IMR-90 (cell line): ENCODE measurements at regions not wholly inside any gene's neighbourhood (a gene's known extent, or its start where the extent isn't known, plus 50 kb on each side); places are given as distances from the start of the nearest gene placed in this dataset.
A peak's percentile ranks its signal among the peaks of the same experiment; 100 is the strongest.

ENCODE experiments used
- ATAC-seq: fragments of 200-7000 bp; cut with Tn5 transposase; 2 replicates; pipeline ENCODE4 v1.9.1; 2020; ENCODE audit warnings: low read depth, mild to moderate bottlenecking, moderate library complexity
- BruUV-seq: library from RNA; stranded (reverse); fragments of 400-500 nt; replicated peaks from 2 replicates; lab custom pipeline; 2021; lab: Mats Ljungman, UMichigan
- CTCF ChIA-PET: fragments of 300-600 bp; formaldehyde crosslinking; extraction: SDS; loops from one replicate; lab custom pipeline; 2021; ENCODE audit warnings: antibody characterized with exemption; lab: Yijun Ruan, JAX
- POLR2A ChIA-PET: fragments of 300-600 bp; sonication (Branson Sonifier 250); formaldehyde crosslinking; loops from one replicate; lab custom pipeline; 2022; ENCODE audit warnings: antibody characterized with exemption; ENCODE audit not compliant: unreplicated experiment; lab: Charles Lee
- DNase-seq: peaks from one replicate; pipeline ENCODE4 v3.0.0; 2013
- H2AFZ ChIP-seq: replicated peaks from 2 replicates; pipeline ENCODE3; 2013; ENCODE audit warnings: low read length, mild to moderate bottlenecking; ENCODE audit not compliant: poor library complexity
- H2AK5ac ChIP-seq: 2 replicates; pipeline ENCODE4 v1.6.1; 2013; ENCODE audit warnings: low read depth, low read length, inconsistent platforms
- H2AK9ac ChIP-seq: replicated peaks from 2 replicates; pipeline ENCODE3; 2013; ENCODE audit warnings: mild to moderate bottlenecking, low read depth, low read length, moderate library complexity; ENCODE audit not compliant: poor library complexity
- H2BK120ac ChIP-seq: 2 replicates; pipeline ENCODE4 v1.6.1; 2013; ENCODE audit warnings: low read depth, low read length, inconsistent platforms
- H2BK15ac ChIP-seq: 3 replicates; pipeline ENCODE4 v1.6.1; 2013; ENCODE audit warnings: low read depth, low read length, inconsistent platforms
- H2BK20ac ChIP-seq: 2 replicates; pipeline ENCODE4 v1.6.1; 2013; ENCODE audit warnings: low read depth, mild to moderate bottlenecking, inconsistent platforms, low read length, moderate library complexity
- H2BK5ac ChIP-seq: 2 replicates; pipeline ENCODE4 v1.6.1; 2013; ENCODE audit warnings: mild to moderate bottlenecking, low read depth, low read length, inconsistent platforms; ENCODE audit not compliant: poor library complexity, severe bottlenecking
- H3K14ac ChIP-seq: replicated peaks from 2 replicates; pipeline ENCODE4 v1.6.1; 2013; ENCODE audit warnings: low read depth, low read length, inconsistent platforms
- H3K18ac ChIP-seq: 2 replicates; pipeline ENCODE4 v1.6.1; 2013; ENCODE audit warnings: low read depth, low read length, control low read depth
- H3K23ac ChIP-seq: 2 replicates; pipeline ENCODE4 v1.6.1; 2013; ENCODE audit warnings: low read depth, low read length, inconsistent platforms
- H3K27ac ChIP-seq: 2 replicates; pipeline ENCODE4 v1.5.1; 2013; ENCODE audit warnings: mild to moderate bottlenecking, control low read depth, low read length; ENCODE audit not compliant: insufficient read depth
- H3K27me3 ChIP-seq: 2 replicates; pipeline ENCODE4 v1.6.1; 2013; ENCODE audit warnings: low read length; ENCODE audit not compliant: control insufficient read depth, insufficient read depth
- H3K36me3 ChIP-seq: 2 replicates; pipeline ENCODE4 v1.6.1; 2013; ENCODE audit warnings: low read length, mixed read lengths; ENCODE audit not compliant: control insufficient read depth, insufficient read depth
- H3K4ac ChIP-seq: 2 replicates; pipeline ENCODE4 v1.6.1; 2013; ENCODE audit warnings: low read depth, low read length, inconsistent platforms
- H3K4me1 ChIP-seq: 2 replicates; pipeline ENCODE4 v1.6.1; 2013; ENCODE audit warnings: low read length, mixed read lengths; ENCODE audit not compliant: control insufficient read depth, insufficient read depth
- H3K4me2 ChIP-seq: 2 replicates; pipeline ENCODE4 v1.6.1; 2013; ENCODE audit warnings: low read depth, mild to moderate bottlenecking, control low read depth, low read length, moderate library complexity
- H3K4me3 ChIP-seq: 2 replicates; pipeline ENCODE4 v1.5.1; 2013; ENCODE audit warnings: low read depth, mild to moderate bottlenecking, control low read depth, low read length, moderate library complexity; ENCODE audit not compliant: insufficient read depth
- H3K56ac ChIP-seq: 2 replicates; pipeline ENCODE4 v1.6.1; 2013; ENCODE audit warnings: low read length, inconsistent platforms; ENCODE audit not compliant: insufficient read depth; ENCODE audit errors: extremely low read depth
- H3K79me1 ChIP-seq, 2 experiments: 2 replicates each; pipeline ENCODE4 v1.6.1; 2013; ENCODE audit warnings: low read length in 2 of 2, inconsistent platforms in 1 of 2, low read depth in 1 of 2
- H3K9ac ChIP-seq: 2 replicates; pipeline ENCODE4 v1.6.1; 2013; ENCODE audit warnings: low read depth, low read length, control low read depth
- H3K9me1 ChIP-seq: 2 replicates; pipeline ENCODE4 v1.6.1; 2013; ENCODE audit warnings: low read length, inconsistent platforms; ENCODE audit not compliant: insufficient read depth
- H3K9me3 ChIP-seq: 2 replicates; pipeline ENCODE4 v1.6.1; 2013; ENCODE audit warnings: low read length; ENCODE audit not compliant: control insufficient read depth, insufficient read depth
- H4K20me1 ChIP-seq: 2 replicates; pipeline ENCODE4 v1.6.1; 2013; ENCODE audit warnings: low read length, inconsistent platforms; ENCODE audit not compliant: insufficient read depth
- H4K5ac ChIP-seq: 2 replicates; pipeline ENCODE4 v1.6.1; 2013; ENCODE audit warnings: mild to moderate bottlenecking, low read depth, low read length, control low read depth
- H4K8ac ChIP-seq, 2 experiments: 2 replicates each; pipeline ENCODE4 v1.6.1; 2013; ENCODE audit warnings: low read depth in 2 of 2, low read length in 2 of 2, control low read depth in 1 of 2, inconsistent platforms in 1 of 2
- H4K91ac ChIP-seq: 2 replicates; pipeline ENCODE4 v1.6.1; 2013; ENCODE audit warnings: low read depth, low read length, inconsistent platforms; ENCODE audit not compliant: insufficient read depth
- MAFK ChIP-seq: IDR thresholded peaks from 2 replicates; pipeline ENCODE4 v1.6.1; 2012; ENCODE audit warnings: low read depth, low read length, improper control_type of control experiment
- NFE2L2 ChIP-seq: fragments of 150-350 bp; IDR thresholded peaks from 2 replicates; pipeline ENCODE4 v1.6.1; 2016; ENCODE audit warnings: low read depth, mild to moderate bottlenecking, low read length
- POLR2A ChIP-seq: IDR thresholded peaks from 2 replicates; pipeline ENCODE4 v1.6.1; 2012; ENCODE audit warnings: mild to moderate bottlenecking, low read depth, low read length
- SMC3 ChIP-seq: fragments of 150-350 bp; IDR thresholded peaks from 2 replicates; pipeline ENCODE4 v1.6.1; 2016; ENCODE audit warnings: low read depth, mild to moderate bottlenecking, antibody characterized with exemption, low read length, moderate library complexity
- WGBS, 2 experiments: methylation state at CpG; one replicate each; pipeline versions ENCODE4 v1.1.5 to v1.1.7; 2013; ENCODE audit warnings: missing lambda C conversion rate in 2 of 2; ENCODE audit not compliant: insufficient read length in 1 of 2; ENCODE audit errors: extremely low coverage in 2 of 2; 5-methylcytosine and 5-hydroxymethylcytosine counted together
- dilution Hi-C: fragments of 300-500 bp; cut with HindIII; formaldehyde crosslinking; loops from one replicate; pipeline ENCODE4 v1.14.3; 2018; ENCODE audit warnings: low sequenced_read_pairs; ENCODE audit not compliant: unreplicated experiment
- in situ Hi-C: fragments of 300-500 bp; cut with MboI; formaldehyde crosslinking; loops from 3 replicates; pipeline ENCODE4 v1.14.3; 2019; ENCODE audit warnings: low sequenced_read_pairs, inconsistent platforms, mixed read lengths
- intact Hi-C: fragments of 100-400 bp; cut with micrococcal nuclease; formaldehyde crosslinking; loops from 2 replicates; pipeline ENCODE4 v1.10.0; 2022

GRCh38 chr4:30839583-30840520 lies 119.7 kb downstream of the PCDH7 start:
- H3K4me1 ChIP-seq = peaks cover 5% of the 10 kb centered on the region
- H2AK5ac ChIP-seq = no peak overlapping the region
- H3K4ac ChIP-seq = no peak overlapping the region
- H2AFZ ChIP-seq = no peak overlapping the region
- H3K23ac ChIP-seq = no peak overlapping the region
- TF ChIP-seq MAFK = peak; percentile 61
- no peak for TF ChIP-seq POLR2A
- no peak for TF ChIP-seq SMC3
- no peak for TF ChIP-seq NFE2L2
- no peak overlapping the region for H2BK15ac ChIP-seq
- H3K56ac ChIP-seq = no peak overlapping the region
- H2BK120ac ChIP-seq = no peak overlapping the region
- no CpG with 5 or more reads among the region's 6 CpGs for WGBS, 2 experiments
- DNase-seq = peak; percentile 78
- no TSS peak for BruUV-seq
- no peak overlapping the region for H4K91ac ChIP-seq
- no peaks in the 10 kb centered on the region for H3K36me3 ChIP-seq
- intact Hi-C loops (no loop called here), dilution Hi-C loops (no loop called here), in situ Hi-C loops (no loop called here)
- no peak overlapping the region for H3K18ac ChIP-seq
- H4K5ac ChIP-seq = peak overlapping the region; percentile 32; the same call in 1 of the 2 replicates
- no peak overlapping the region for H3K4me3 ChIP-seq
- ChIA-PET CTCF (no interaction called here), POLR2A (no interaction called here)
- no peaks in the 10 kb centered on the region for H3K9me1 ChIP-seq
- H2BK20ac ChIP-seq = no peak overlapping the region
- no peaks in the 10 kb centered on the region for H3K9me3 ChIP-seq
- H3K4me2 ChIP-seq = no peak overlapping the region; the same call in 1 of the 2 replicates
- H3K27me3 ChIP-seq = no peaks in the 10 kb centered on the region
- H4K8ac ChIP-seq = no peak overlapping the region
- H3K9ac ChIP-seq = no peak overlapping the region
- ATAC-seq = peak; percentile 33
- no peaks in the 10 kb centered on the region for H4K20me1 ChIP-seq
- H3K79me1 ChIP-seq = no peaks in the 10 kb centered on the region
- no peak overlapping the region for H3K27ac ChIP-seq
- H3K14ac ChIP-seq = no peak overlapping the region; the same call in 1 of the 2 replicates
- no peak overlapping the region for H2BK5ac ChIP-seq
- no peak overlapping the region for H2AK9ac ChIP-seq
